ENCODE measurements at regions not wholly inside any gene's neighbourhood (a gene's known extent, or its start where the extent isn't known, plus 50 kb on each side); places are given as distances from the start of the nearest gene placed in this dataset.

GRCh38 chr20:12019715-12020114 is 102.0 kb downstream of the BTBD3 start:
- TF ChIP-seq CTCF (IDR thresholded peaks at IDR 0.05), result no peak
- intact Hi-C loops (cut with DNase I), result loop anchor here in 2 of 3 donors (10.0 kb wide), 2 partner anchors 185 to 195 kb away; no protein-coding TSS in a partner anchor

GRCh38 chr20:12020846-12021245 is 103.2 kb downstream of the BTBD3 start:
- no peak for FAIRE-seq
- H3K36me3 ChIP-seq, result no peaks in the 10 kb centered on the region
- intact Hi-C loops (cut with DNase I), result loop anchor here in 1 of 3 donors (10.0 kb wide), 1 partner anchor 194 kb away; no protein-coding TSS in a partner anchor
- 63 to 65% methylated on average over 4 of the region's 4 CpGs for WGBS, 2 donors
- no peak for DNase-seq
- no peaks in the 10 kb centered on the region for H3K27me3 ChIP-seq
- no peak overlapping the region for H3K27ac ChIP-seq
- H3K4me3 ChIP-seq, result no peak overlapping the region
- TF ChIP-seq CTCF (IDR thresholded peaks at IDR 0.05), result no peak
- H3K9me3 ChIP-seq, result no peaks in the 10 kb centered on the region
- H3K4me1 ChIP-seq, result no peaks in the 10 kb centered on the region
- no peak for ATAC-seq

More at GRCh38 chr20:12019715-12020114, 102.0 kb downstream of the BTBD3 start:
- Histone ChIP-seq H3K27ac (no peak overlapping the region), H3K9me3 (no peaks in the 10 kb centered on the region), H3K27me3 (no peaks in the 10 kb centered on the region), H3K36me3 (no peaks in the 10 kb centered on the region), H3K4me3 (no peak overlapping the region), H3K4me1 (no peaks in the 10 kb centered on the region)
- no peak for FAIRE-seq
- no peak for DNase-seq
- 86 to 90% methylated on average over 3 of the region's 3 CpGs for WGBS, 2 donors
- no peak for ATAC-seq

- Histone ChIP-seq H3K36me3 (no peaks in the 10 kb centered on the region), H3K9me3 (no peaks in the 10 kb centered on the region), H3K4me3 (no peak overlapping the region), H3K27ac (no peak overlapping the region), H3K4me1 (no peaks in the 10 kb centered on the region), H3K27me3 (no peaks in the 10 kb centered on the region)
- no peak for DNase-seq
- WGBS, 2 donors, result 86 to 96% methylated on average over 2 of the region's 2 CpGs
- FAIRE-seq, result no peak
- intact Hi-C loops (cut with DNase I), result loop anchor here in 1 of 3 donors (10.0 kb wide), 1 partner anchor 193 kb away; no protein-coding TSS in a partner anchor
- no peak for ATAC-seq
- TF ChIP-seq CTCF (IDR thresholded peaks at IDR 0.05), result no peak
These were observed 104.4 kb downstream of the BTBD3 start for GRCh38 chr20:12022126-12022525.

GRCh38 chr20:12023194-12023795 is 105.6 kb downstream of the BTBD3 start:
- no peaks in the 10 kb centered on the region for H3K9me3 ChIP-seq
- no peaks in the 10 kb centered on the region for H3K4me1 ChIP-seq
- 78 to 95% methylated on average over 3 of the region's 3 CpGs for WGBS, 2 donors
- no peak overlapping the region for H3K4me3 ChIP-seq
- TF ChIP-seq CTCF (IDR thresholded peaks at IDR 0.05), result no peak
- intact Hi-C loops (cut with DNase I), result loop anchor here in 1 of 3 donors (10.0 kb wide), 1 partner anchor 192 kb away; no protein-coding TSS in a partner anchor
- FAIRE-seq, result no peak
- H3K36me3 ChIP-seq, result no peaks in the 10 kb centered on the region
- ATAC-seq, result no peak
- H3K27ac ChIP-seq, result no peak overlapping the region
- no peaks in the 10 kb centered on the region for H3K27me3 ChIP-seq
- DNase-seq, result no peak

GRCh38 chr20:12028771-12029170 is 111.1 kb downstream of the BTBD3 start:
- H3K27ac ChIP-seq, result no peak overlapping the region
- FAIRE-seq (no peak), DNase-seq (no peak), ATAC-seq (no peak)
- no peaks in the 10 kb centered on the region for H3K9me3 ChIP-seq
- no peak for TF ChIP-seq CTCF (IDR thresholded peaks at IDR 0.05)
- intact Hi-C loops (cut with DNase I), result loop anchor here in 1 of 3 donors (10.0 kb wide), 1 partner anchor 186 kb away; no protein-coding TSS in a partner anchor
- H3K4me1 ChIP-seq, result no peaks in the 10 kb centered on the region
- H3K27me3 ChIP-seq, result no peaks in the 10 kb centered on the region
- H3K4me3 ChIP-seq, result no peak overlapping the region
- no peaks in the 10 kb centered on the region for H3K36me3 ChIP-seq
- WGBS, 2 donors, result 83 to 89% methylated on average over 6 of the region's 6 CpGs
